HG03575 (cell line): ENCODE measurements at regions not wholly inside any gene's neighbourhood (a gene's known extent, or its start where the extent isn't known, plus 50 kb on each side); places are given as distances from the start of the nearest gene placed in this dataset.
A peak's percentile ranks its signal among the peaks of the same experiment; 100 is the strongest.

Experiments
- ATAC-seq: cut with Tn5 transposase; IDR thresholded peaks from one replicate; pipeline ENCODE4 v1.9.1; 2021; ENCODE audit not compliant: unreplicated experiment, insufficient number of reproducible peaks, low FRiP score; ENCODE audit errors: extremely low read depth

GRCh38 chr1:219443763-219444162, 169.1 kb downstream of the ZC3H11B start:
- ATAC-seq, result no peak

GRCh38 chr1:219442611-219443061, 170.3 kb downstream of the ZC3H11B start:
- ATAC-seq, result no peak

GRCh38 chr1:219441884-219442283, 171.0 kb downstream of the ZC3H11B start:
- no peak for ATAC-seq

GRCh38 chr1:219439376-219439775, 173.5 kb downstream of the ZC3H11B start:
- ATAC-seq, result no peak

GRCh38 chr1:219438386-219438785, 174.5 kb downstream of the ZC3H11B start:
- ATAC-seq, result no peak

- ATAC-seq, result no peak
These were observed 178.0 kb downstream of the ZC3H11B start for GRCh38 chr1:219434923-219435297.

- ATAC-seq, result no peak
These were observed 178.5 kb downstream of the ZC3H11B start for GRCh38 chr1:219434285-219434922.

GRCh38 chr1:219433496-219434131, 179.3 kb downstream of the ZC3H11B start:
- no peak for ATAC-seq

GRCh38 chr1:219433001-219433400, 179.9 kb downstream of the ZC3H11B start:
- ATAC-seq, result no peak

- no peak for ATAC-seq
These were observed 180.7 kb downstream of the ZC3H11B start for GRCh38 chr1:219432191-219432606.

GRCh38 chr1:219430419-219430818, 182.5 kb downstream of the ZC3H11B start:
- no peak for ATAC-seq

- ATAC-seq, result no peak
These were observed 184.3 kb downstream of the ZC3H11B start for GRCh38 chr1:219428651-219429050.

- no peak for ATAC-seq
These were observed 184.9 kb downstream of the ZC3H11B start for GRCh38 chr1:219427989-219428388.

GRCh38 chr1:219427403-219427802, 185.5 kb downstream of the ZC3H11B start:
- ATAC-seq, result no peak

GRCh38 chr1:219422811-219423598, 189.9 kb downstream of the ZC3H11B start:
- no peak for ATAC-seq

GRCh38 chr1:219420913-219421312, 192.0 kb downstream of the ZC3H11B start:
- ATAC-seq, result no peak

GRCh38 chr1:219419860-219420259, 193.0 kb downstream of the ZC3H11B start:
- ATAC-seq, result no peak

- no peak for ATAC-seq
These were observed 193.8 kb downstream of the ZC3H11B start for GRCh38 chr1:219419065-219419464.

- ATAC-seq, result no peak
These were observed 195.3 kb downstream of the ZC3H11B start for GRCh38 chr1:219417610-219418009.

- ATAC-seq, result peak; percentile 89
These were observed 196.2 kb downstream of the ZC3H11B start for GRCh38 chr1:219416598-219417238.
